ENCODE measurements at regions not wholly inside any gene's neighbourhood (a gene's known extent, or its start where the extent isn't known, plus 50 kb on each side); places are given as distances from the start of the nearest gene placed in this dataset.

DNA sequence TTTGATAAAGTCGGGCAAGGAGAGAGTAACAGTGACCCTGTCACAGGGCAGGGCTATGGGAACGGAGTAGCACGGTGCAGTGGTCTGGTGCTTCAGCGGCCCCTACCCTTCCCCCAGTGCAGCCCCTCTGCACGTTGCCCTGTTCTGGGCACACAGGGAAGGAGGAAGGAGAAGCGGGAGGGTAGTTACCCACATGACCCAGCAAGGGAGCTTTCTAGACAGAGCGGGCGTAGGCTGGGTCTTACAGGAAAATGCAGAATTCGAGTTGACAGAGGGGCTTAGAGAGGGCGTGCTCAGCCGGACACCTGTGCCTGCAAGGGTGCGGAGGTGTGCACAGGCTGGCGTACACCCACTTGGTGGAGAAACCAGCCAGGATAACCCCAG lies 341.2 kb downstream of the NPHP4 start:
- H3K36me3 Mint-ChIP-seq (ENCODE audit: insufficient read depth) = no peaks in the 10 kb centered on the region
- peaks cover 5% of the 10 kb centered on the region for H3K4me1 Mint-ChIP-seq (ENCODE audit: low read depth)
- peaks cover 8% of the 10 kb centered on the region for H3K9me3 Mint-ChIP-seq
- H3K27me3 Mint-ChIP-seq (ENCODE audit: low read depth) = peaks cover 28% of the 10 kb centered on the region
- H3K4me3 Mint-ChIP-seq = no peak overlapping the region
- no peak for DNase-seq
- no peak for ATAC-seq

DNA sequence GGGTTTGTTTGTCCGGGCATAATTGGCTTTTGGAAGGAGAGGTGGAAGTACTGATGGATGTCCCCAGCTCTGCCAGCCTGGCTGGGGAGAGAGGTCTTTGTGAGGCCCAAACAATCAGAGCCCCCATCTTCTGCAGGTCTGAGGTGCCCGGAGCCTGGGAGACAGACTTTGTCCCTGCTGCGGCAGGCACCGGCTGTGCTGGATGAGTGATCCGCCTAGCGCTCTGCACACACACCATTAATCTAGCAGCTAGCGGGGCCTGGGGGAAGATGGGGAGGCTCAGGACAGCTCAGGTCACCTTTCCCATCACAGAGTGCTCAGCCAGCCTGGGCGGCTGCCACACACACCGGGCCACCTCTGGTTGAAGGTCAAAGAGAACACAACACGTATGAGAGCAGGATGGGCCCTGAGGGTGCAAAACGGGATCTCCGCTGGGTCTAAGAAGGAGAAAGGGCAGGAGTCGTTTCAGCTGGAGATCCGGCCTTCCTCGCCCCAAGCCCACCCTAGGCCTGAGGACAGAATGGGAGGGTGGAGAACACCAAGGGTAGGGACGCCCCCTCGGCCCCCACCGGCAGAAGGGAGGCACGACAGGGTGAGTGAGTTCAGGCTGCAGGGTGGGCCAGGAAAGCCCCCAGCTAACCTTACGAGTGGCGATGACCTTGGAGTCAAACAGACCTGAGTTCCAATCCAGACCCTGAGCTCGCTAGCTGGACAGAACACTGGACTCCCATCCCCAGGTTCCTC lies 341.8 kb downstream of the NPHP4 start:
- H3K27me3 Mint-ChIP-seq (ENCODE audit: low read depth) = peaks cover 28% of the 10 kb centered on the region
- H3K4me3 Mint-ChIP-seq = no peak overlapping the region
- H3K4me1 Mint-ChIP-seq (ENCODE audit: low read depth) = peaks cover 5% of the 10 kb centered on the region
- H3K36me3 Mint-ChIP-seq (ENCODE audit: insufficient read depth) = no peaks in the 10 kb centered on the region
- peaks cover 5% of the 10 kb centered on the region for H3K9me3 Mint-ChIP-seq
- DNase-seq (no peak), ATAC-seq (no peak)

DNA sequence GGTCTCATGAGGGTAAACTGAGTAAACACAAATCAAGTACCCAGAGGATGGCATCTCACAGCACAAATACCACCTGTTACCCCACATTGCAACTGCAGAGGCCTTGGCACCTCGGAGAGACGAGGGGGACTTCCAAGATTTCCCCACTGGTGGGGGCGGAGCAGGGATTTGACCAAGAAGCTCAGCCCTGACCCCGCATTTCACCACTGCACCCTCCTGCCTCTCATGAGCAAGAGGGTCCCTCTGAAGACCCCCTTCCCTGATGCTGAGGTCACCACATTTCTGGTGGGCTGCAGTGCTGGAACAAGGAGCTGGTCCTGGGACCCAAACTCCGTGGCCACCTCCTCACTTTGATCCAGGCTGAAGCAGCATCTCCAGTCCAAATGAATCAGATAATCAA lies 342.4 kb downstream of the NPHP4 start:
- H3K4me1 Mint-ChIP-seq (ENCODE audit: low read depth) = peaks cover 5% of the 10 kb centered on the region
- H3K9me3 Mint-ChIP-seq = peaks cover 3% of the 10 kb centered on the region
- no peak for ATAC-seq
- H3K36me3 Mint-ChIP-seq (ENCODE audit: insufficient read depth) = no peaks in the 10 kb centered on the region
- DNase-seq = no peak
- H3K27me3 Mint-ChIP-seq (ENCODE audit: low read depth) = peaks cover 28% of the 10 kb centered on the region
- no peak overlapping the region for H3K4me3 Mint-ChIP-seq

DNA sequence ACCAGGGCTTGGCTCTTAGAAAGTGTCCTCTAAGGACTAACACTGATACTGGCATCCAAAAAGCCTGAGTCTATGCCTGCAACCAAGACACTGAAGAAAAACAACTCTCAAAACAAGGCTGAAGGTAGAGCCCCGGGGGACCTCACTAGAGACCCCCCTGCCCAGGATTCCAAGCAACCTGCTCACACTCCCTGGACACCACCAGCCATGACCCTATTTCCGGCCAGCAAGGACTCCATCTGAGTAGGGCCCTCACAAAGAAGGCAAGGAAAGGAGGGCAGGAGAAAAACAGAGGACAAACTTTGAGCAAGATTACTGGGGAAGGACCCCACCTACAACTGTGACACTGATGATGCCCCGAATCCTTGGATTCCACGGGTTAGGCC lies 343.1 kb downstream of the NPHP4 start:
- DNase-seq (no peak), ATAC-seq (no peak)
- Mint-ChIP-seq H3K4me3 (no peak overlapping the region), H3K9me3 (peaks cover 3% of the 10 kb centered on the region), H3K27me3 (ENCODE audit: low read depth) (peaks cover 28% of the 10 kb centered on the region), H3K4me1 (ENCODE audit: low read depth) (peaks cover 5% of the 10 kb centered on the region), H3K36me3 (ENCODE audit: insufficient read depth) (no peaks in the 10 kb centered on the region)

DNA sequence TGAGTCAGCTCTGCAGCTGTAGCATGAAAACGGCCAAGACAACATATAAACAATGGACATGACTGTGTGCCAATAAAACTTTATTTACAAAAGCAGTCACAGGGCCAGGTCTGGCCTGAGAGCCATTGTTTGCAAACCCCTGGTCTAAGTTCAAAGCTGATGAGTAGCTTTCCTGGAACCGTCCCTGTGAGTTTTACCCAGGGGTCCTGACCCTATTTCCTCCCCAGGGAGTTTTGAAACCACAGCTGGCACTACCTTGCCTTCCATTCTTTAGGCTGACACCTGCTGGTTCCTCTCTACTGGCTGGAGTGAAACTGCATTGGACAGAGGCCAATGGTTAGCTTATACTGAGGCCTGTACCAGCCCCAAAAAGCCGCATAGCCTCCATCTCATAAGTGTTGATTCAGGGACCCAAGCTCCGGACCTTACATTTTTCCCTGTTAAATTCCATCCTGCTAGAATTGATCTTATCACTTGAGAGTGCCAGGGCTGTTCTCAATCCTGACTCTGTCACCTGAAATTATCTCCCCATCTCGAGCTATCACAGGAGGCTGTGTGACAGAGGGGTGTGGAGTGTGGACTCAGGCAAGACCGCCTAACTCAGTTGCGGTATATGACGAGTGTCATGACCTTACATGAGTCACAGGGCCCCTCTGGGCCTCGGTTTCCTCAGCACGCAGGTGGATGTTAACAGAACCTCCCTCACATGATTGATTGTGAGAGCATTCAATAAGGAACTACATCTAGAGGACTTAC lies 343.6 kb downstream of the NPHP4 start:
- Mint-ChIP-seq H3K4me3 (no peak overlapping the region), H3K4me1 (ENCODE audit: low read depth) (peaks cover 5% of the 10 kb centered on the region), H3K27me3 (ENCODE audit: low read depth) (peaks cover 28% of the 10 kb centered on the region), H3K9me3 (no peaks in the 10 kb centered on the region), H3K36me3 (ENCODE audit: insufficient read depth) (no peaks in the 10 kb centered on the region)
- ATAC-seq (no peak), DNase-seq (no peak)

DNA sequence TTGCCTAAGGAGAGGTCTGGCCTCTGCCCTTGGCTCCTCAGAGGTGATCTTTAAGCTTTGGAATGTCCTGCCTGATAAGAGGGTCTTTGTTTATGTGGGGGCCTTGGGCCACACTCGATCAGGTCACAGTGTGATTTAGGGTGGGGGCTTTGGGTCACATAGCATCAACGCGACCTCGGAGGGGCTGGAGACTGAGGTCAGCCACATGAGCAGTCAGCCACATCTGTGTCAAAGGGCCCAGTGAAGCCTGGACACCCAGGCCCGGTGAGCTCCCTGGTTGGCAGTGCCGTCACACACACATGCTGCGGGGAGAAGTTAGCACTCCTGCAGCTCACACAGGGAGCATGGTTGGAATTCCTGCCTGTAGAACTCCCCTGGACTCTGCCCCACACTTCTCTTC lies 345.0 kb downstream of the NPHP4 start:
- no peaks in the 10 kb centered on the region for H3K4me1 Mint-ChIP-seq (ENCODE audit: low read depth)
- no peaks in the 10 kb centered on the region for H3K36me3 Mint-ChIP-seq (ENCODE audit: insufficient read depth)
- no peaks in the 10 kb centered on the region for H3K9me3 Mint-ChIP-seq
- DNase-seq (no peak), ATAC-seq (no peak)
- H3K4me3 Mint-ChIP-seq = no peak overlapping the region
- peaks cover 32% of the 10 kb centered on the region for H3K27me3 Mint-ChIP-seq (ENCODE audit: low read depth)

DNA sequence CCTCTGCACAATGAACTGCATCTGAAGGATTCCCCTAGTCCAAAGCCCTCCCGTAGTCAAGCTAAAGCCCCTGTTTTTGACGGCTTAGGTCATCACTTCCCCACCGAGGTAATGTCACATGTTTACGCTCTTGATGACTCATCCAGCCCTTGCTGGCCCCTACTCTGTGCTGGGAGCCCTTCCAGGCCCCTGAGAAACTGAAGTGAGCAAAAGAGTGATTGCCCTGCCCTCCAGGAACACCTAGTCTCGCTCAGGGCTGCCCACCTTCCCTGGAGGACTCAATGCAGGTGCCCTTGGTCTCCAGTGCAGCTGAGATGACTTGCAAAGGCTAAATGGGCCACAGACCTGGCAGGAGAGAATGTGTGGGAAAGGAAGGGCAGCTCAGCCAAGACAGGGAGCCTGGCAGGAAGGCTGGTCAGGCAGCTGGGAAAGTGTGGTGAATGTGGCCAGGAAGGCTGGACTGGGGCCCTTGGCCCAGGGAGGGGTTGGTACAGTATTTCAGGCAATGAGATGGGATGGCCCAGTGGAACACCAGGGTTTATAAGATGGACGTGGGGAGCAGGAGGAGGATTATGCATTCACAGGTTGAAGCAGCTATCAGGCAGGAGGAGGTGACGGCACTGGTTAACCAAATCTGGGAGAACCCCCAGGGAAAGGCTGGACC lies 345.6 kb downstream of the NPHP4 start:
- no peak for DNase-seq
- Mint-ChIP-seq H3K4me1 (ENCODE audit: low read depth) (no peaks in the 10 kb centered on the region), H3K4me3 (no peak overlapping the region), H3K36me3 (ENCODE audit: insufficient read depth) (no peaks in the 10 kb centered on the region), H3K9me3 (no peaks in the 10 kb centered on the region), H3K27me3 (ENCODE audit: low read depth) (peaks cover 32% of the 10 kb centered on the region)
- no peak for ATAC-seq

DNA sequence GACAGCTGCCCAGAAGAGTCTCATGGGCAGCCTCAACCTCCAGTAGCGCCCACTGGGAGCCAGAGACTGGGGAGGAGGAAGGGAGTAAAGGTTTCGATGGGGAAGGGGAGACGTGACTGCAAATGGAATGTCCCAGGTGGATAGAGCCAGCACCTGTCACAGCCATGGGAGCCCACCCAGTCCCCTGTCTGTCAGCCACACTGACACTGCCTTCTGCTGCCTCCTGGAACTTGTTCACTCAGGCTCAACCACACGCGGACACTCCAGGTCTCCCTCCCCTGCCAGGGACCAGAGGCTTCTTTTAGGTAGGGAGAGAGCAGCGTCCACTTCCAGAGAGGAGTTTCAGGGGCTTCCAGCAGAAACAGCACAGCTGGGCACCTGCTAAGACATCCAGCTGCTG lies 346.3 kb downstream of the NPHP4 start:
- H3K36me3 Mint-ChIP-seq (ENCODE audit: insufficient read depth) = no peaks in the 10 kb centered on the region
- ATAC-seq (no peak), DNase-seq (no peak)
- peaks cover 34% of the 10 kb centered on the region for H3K27me3 Mint-ChIP-seq (ENCODE audit: low read depth)
- no peaks in the 10 kb centered on the region for H3K4me1 Mint-ChIP-seq (ENCODE audit: low read depth)
- no peak overlapping the region for H3K4me3 Mint-ChIP-seq
- H3K9me3 Mint-ChIP-seq = no peaks in the 10 kb centered on the region

DNA sequence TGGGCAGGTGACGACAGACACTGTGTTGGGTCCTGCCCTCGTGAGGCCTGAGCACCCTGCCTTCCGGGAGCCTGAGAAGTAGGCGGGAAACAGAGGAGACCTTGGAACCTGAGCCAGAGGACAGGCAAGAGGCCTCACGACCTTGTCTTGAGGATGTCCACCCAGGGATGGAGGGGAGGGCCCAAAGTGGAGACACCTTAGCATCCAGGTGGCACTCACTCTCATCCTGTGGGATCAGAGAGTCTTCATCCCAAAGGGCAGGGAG lies 347.2 kb downstream of the NPHP4 start:
- Mint-ChIP-seq H3K4me1 (ENCODE audit: low read depth) (no peaks in the 10 kb centered on the region), H3K9me3 (no peaks in the 10 kb centered on the region), H3K27me3 (ENCODE audit: low read depth) (peaks cover 32% of the 10 kb centered on the region), H3K4me3 (no peak overlapping the region), H3K36me3 (ENCODE audit: insufficient read depth) (no peaks in the 10 kb centered on the region)
- ATAC-seq (no peak), DNase-seq (no peak)

DNA sequence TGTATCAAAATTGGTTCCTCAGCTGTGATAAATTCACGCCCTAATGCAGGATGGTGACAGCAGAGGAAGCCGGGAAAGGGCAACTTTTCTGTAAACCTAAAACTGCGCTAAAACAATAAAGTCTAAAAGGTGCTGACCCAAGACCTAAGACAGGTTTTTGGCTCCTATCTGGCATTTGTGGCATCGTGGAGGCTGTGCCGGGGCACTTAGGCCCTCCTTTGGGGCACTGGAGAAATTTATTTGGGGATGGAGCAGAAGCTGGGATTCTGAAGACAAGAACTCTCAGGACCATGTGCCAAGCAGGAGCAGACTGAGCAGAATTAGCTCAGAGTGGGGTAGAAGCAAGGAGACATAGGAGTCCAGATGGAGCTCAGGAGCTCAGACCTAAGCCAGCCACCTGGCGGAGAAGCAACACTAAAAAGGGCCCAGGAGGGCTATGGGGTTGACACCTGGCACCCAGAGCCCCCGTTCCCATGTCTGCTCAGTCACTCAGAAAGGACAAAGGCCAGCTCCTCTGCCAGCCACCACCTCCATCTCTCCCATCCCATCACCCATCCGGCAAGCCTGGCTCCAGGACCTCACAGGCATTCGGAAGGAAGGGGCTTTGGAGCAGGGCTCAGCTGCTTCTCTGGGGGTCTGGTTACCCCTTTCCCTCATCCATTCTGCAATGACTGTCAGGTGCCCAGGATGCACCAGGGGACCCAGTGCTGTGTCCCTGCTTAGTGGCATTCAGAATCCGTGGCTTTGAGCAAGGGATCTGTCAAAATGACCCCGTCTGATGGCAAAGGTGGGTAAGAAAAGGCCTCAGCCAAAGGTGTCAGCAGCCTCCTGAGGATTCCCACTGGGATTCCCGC lies 347.7 kb downstream of the NPHP4 start:
- Mint-ChIP-seq H3K36me3 (ENCODE audit: insufficient read depth) (no peaks in the 10 kb centered on the region), H3K4me1 (ENCODE audit: low read depth) (no peaks in the 10 kb centered on the region)

DNA sequence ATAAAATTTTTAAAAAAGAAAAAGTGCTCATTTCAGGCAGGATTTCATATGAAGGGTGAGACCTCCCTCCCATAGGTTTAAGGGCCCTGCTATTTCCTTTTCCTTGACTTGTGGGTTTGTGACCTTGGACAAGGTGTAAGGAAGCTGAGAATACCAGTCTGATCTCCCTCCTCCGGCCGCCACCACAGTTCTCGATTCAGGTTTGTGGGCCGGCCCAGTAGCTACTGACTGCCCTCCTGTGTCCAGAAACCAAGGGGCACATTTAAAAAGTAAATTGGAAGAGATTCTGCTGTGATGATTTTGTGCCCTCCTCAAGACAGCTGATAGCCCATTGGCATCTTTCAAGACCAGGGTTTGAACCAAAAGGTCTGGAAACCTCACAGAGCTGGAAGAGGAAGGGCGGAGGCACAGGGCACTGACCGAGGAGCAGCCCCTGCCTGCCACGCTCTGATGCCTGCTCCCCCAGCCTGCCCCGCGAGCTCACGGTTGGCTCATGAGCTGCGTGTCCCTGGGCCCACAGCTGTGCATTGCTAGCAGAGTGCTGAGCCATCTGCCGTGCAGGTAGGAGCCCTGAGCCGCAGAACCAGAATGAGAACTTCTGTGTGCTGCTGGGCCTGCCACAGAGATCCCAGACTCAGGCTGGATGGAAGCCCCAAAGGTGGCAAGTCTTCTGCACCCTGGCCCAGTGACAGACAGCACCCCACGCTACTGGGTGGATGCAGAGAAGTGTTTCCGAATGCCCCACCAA lies 348.7 kb downstream of the NPHP4 start:
- Mint-ChIP-seq H3K4me3 (no peak overlapping the region), H3K9me3 (no peaks in the 10 kb centered on the region), H3K27me3 (ENCODE audit: low read depth) (peaks cover 31% of the 10 kb centered on the region), H3K36me3 (ENCODE audit: insufficient read depth) (no peaks in the 10 kb centered on the region), H3K4me1 (ENCODE audit: low read depth) (no peaks in the 10 kb centered on the region)
- DNase-seq (no peak), ATAC-seq (no peak)

More for the DNA sequence above, 347.7 kb downstream of the NPHP4 start:
- DNase-seq = no peak
- no peak for ATAC-seq
- Mint-ChIP-seq H3K4me3 (no peak overlapping the region), H3K9me3 (no peaks in the 10 kb centered on the region), H3K27me3 (ENCODE audit: low read depth) (peaks cover 31% of the 10 kb centered on the region)

DNA sequence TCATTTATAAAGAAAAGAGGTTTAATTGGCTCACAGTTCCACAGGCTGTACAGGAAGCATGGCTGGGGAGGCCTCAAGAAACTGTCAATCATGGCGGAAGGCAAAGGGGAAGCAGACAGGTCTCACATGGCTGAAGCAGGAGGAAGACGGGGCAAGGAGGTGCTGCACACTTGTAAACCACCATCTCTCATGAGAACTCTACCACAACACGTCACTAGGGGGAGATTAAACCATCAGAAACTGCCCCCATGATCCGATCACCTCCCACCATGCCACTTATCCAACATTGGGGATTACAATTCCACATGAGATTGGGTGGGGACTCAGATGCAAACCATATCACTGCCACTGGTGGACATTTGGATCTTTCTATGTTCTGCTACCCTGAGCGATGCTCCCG lies 351.4 kb downstream of the NPHP4 start:
- ATAC-seq = no peak
- Mint-ChIP-seq H3K27me3 (ENCODE audit: low read depth) (peaks cover 39% of the 10 kb centered on the region), H3K4me3 (no peak overlapping the region), H3K9me3 (peaks cover 4% of the 10 kb centered on the region), H3K4me1 (ENCODE audit: low read depth) (no peaks in the 10 kb centered on the region), H3K36me3 (ENCODE audit: insufficient read depth) (no peaks in the 10 kb centered on the region)
- no peak for DNase-seq

DNA sequence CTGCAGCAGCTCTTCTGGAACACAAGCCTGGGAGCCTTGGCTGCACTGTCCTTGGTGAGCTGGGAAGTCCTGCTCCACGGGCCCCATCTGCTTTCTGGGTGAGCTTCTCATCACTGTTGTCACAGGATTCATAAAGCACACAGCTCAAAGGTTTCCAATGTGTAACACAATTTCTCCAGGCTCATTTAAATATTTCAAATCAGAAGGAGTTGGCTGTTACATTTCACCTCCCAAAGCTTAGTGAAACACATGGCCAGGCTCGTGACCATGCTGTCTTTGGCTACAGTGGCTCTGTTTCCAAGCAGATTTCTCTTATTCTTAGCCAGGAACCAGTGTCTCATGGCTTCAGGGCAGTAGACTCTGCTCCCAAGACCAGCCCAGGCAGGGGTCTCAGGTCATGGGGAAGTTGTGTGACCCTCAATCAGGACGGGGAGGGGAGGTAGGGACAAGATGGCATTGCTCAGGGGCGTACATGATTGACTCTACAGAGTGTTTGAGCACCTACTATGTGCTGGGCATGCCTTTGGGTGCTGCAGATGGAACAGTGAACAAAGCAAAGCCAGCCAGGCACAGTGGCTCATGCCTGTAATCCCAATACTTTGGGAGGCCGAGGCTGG lies 353.0 kb downstream of the NPHP4 start:
- no peak overlapping the region for H3K4me3 Mint-ChIP-seq
- peaks cover 40% of the 10 kb centered on the region for H3K27me3 Mint-ChIP-seq (ENCODE audit: low read depth)
- peaks cover 4% of the 10 kb centered on the region for H3K9me3 Mint-ChIP-seq
- DNase-seq (no peak), ATAC-seq (no peak)
- no peaks in the 10 kb centered on the region for H3K36me3 Mint-ChIP-seq (ENCODE audit: insufficient read depth)
- no peaks in the 10 kb centered on the region for H3K4me1 Mint-ChIP-seq (ENCODE audit: low read depth)

Data from activated T-cell treated with anti-CD3 and anti-CD28 coated beads, Interleukin-2, amount 50 U/mL, for 4 hours (primary cell).